GM23248 (cell line): ENCODE measurements at regions not wholly inside any gene's neighbourhood (a gene's known extent, or its start where the extent isn't known, plus 50 kb on each side); places are given as distances from the start of the nearest gene placed in this dataset.
"Not testable (repeated sequence)": the region's sequence is repeated elsewhere in the genome, so short reads cannot be mapped to it uniquely, and the experiment has no call there.

ENCODE experiments used
- DNase-seq: peaks from one replicate; pipeline ENCODE4 v3.0.0-alpha.2; 2015
- H2AFZ ChIP-seq: fragments of 200-600 bp; sonication (generic); 2 replicates; pipeline ENCODE4 v1.6.1; 2016; ENCODE audit warnings: antibody characterized with exemption
- H3F3A ChIP-seq: fragments of 200-600 bp; sonication (generic); 2 replicates; pipeline ENCODE4 v1.6.1; 2016; ENCODE audit warnings: mild to moderate bottlenecking, antibody characterized with exemption, mixed run types; ENCODE audit not compliant: insufficient read depth
- H3K27ac ChIP-seq: fragments of 200-600 bp; sonication (generic); 2 replicates; pipeline ENCODE4 v1.5.1; 2016; ENCODE audit warnings: mild to moderate bottlenecking
- H3K27me3 ChIP-seq: fragments of 200-600 bp; sonication (generic); replicated peaks from 2 replicates; pipeline ENCODE4 v1.6.1; 2016; ENCODE audit warnings: mild to moderate bottlenecking; ENCODE audit not compliant: insufficient read depth
- H3K36me3 ChIP-seq: fragments of 200-600 bp; sonication (generic); 2 replicates; pipeline ENCODE4 v1.6.1; 2016; ENCODE audit warnings: low read depth, mild to moderate bottlenecking
- H3K4me1 ChIP-seq: fragments of 200-600 bp; sonication (generic); 2 replicates; pipeline ENCODE4 v1.6.1; 2016; ENCODE audit warnings: mild to moderate bottlenecking; ENCODE audit not compliant: insufficient read depth
- H3K4me2 ChIP-seq: fragments of 200-600 bp; sonication (generic); one replicate; pipeline ENCODE4 v1.6.1; 2016; ENCODE audit warnings: mild to moderate bottlenecking; ENCODE audit not compliant: unreplicated experiment
- H3K4me3 ChIP-seq: fragments of 200-600 bp; sonication (generic); 2 replicates; pipeline ENCODE4 v1.5.1; 2016; ENCODE audit warnings: mild to moderate bottlenecking
- H3K79me2 ChIP-seq: fragments of 200-600 bp; sonication (generic); 2 replicates; pipeline ENCODE4 v1.6.1; 2016; ENCODE audit warnings: mild to moderate bottlenecking; ENCODE audit not compliant: insufficient read depth
- H3K9ac ChIP-seq: fragments of 200-600 bp; sonication (generic); 2 replicates; pipeline ENCODE4 v1.6.1; 2016; ENCODE audit warnings: mild to moderate bottlenecking
- H3K9me2 ChIP-seq: fragments of 200-600 bp; sonication (generic); 2 replicates; pipeline ENCODE4 v1.6.1; 2016; ENCODE audit warnings: mixed run types, mild to moderate bottlenecking, moderate library complexity; ENCODE audit not compliant: insufficient read depth
- H3K9me3 ChIP-seq: fragments of 200-600 bp; sonication (generic); one replicate; pipeline ENCODE4 v1.6.1; 2017; ENCODE audit warnings: low read depth
- H4K20me1 ChIP-seq: fragments of 200-600 bp; sonication (generic); 2 replicates; pipeline ENCODE4 v1.6.0; 2016; ENCODE audit not compliant: insufficient read depth
- EZH2 ChIP-seq: fragments of 200-600 bp; sonication (generic); IDR thresholded peaks from 2 replicates; pipeline ENCODE4 v1.6.1; 2018; ENCODE audit warnings: antibody characterized with exemption, mild to moderate bottlenecking; ENCODE audit not compliant: insufficient read depth, poor library complexity, severe bottlenecking
- EZH2phosphoT487 ChIP-seq: fragments of 200-600 bp; sonication (generic); IDR thresholded peaks from 2 replicates; pipeline ENCODE4 v1.6.1; 2018; ENCODE audit warnings: antibody characterized with exemption, moderate library complexity, mild to moderate bottlenecking, low read depth; ENCODE audit not compliant: insufficient read depth
- WGBS, 2 experiments: methylation state at CpG; one replicate each; pipeline ENCODE4 v1.1.6; 2015 to 2017; ENCODE audit warnings: low lambda C conversion rate in 2 of 2, low coverage in 1 of 2; ENCODE audit errors: missing lambda C conversion rate in 2 of 2; 5-methylcytosine and 5-hydroxymethylcytosine counted together
- in situ Hi-C: fragments of 300-500 bp; cut with MboI; formaldehyde crosslinking; loops from 2 replicates; pipeline ENCODE4 v1.15.0; 2020

- H3K27ac ChIP-seq = no peak overlapping the region
- DNase-seq = no peak
- no peak overlapping the region for H3K4me3 ChIP-seq
- H3K79me2 ChIP-seq = no peaks in the 10 kb centered on the region
- H3K9me3 ChIP-seq = no peaks in the 10 kb centered on the region
- no peaks in the 10 kb centered on the region for H3K9me2 ChIP-seq
- H3K36me3 ChIP-seq = no peaks in the 10 kb centered on the region
- no peak for TF ChIP-seq EZH2phosphoT487
- no peak for TF ChIP-seq EZH2
- WGBS, 2 experiments = 7 to 10% methylated on average over 4 of the region's 4 CpGs
- H3K9ac ChIP-seq = no peak overlapping the region
- H3K27me3 ChIP-seq = no peaks in the 10 kb centered on the region
- H3K4me2 ChIP-seq = no peak overlapping the region
- in situ Hi-C loops = no loop called here
- H3F3A ChIP-seq = no peaks in the 10 kb centered on the region
- no peaks in the 10 kb centered on the region for H4K20me1 ChIP-seq
- H2AFZ ChIP-seq = no peak overlapping the region
- no peaks in the 10 kb centered on the region for H3K4me1 ChIP-seq
Observed at GRCh38 chr7:97313900-97314299, 196.4 kb downstream of the SDHAF3 start.

- WGBS, 2 experiments = 0 to 11% methylated on average over 1 of the region's 1 CpG
- Histone ChIP-seq H3F3A (no peaks in the 10 kb centered on the region), H2AFZ (no peak overlapping the region), H4K20me1 (no peaks in the 10 kb centered on the region), H3K9ac (no peak overlapping the region), H3K27ac (no peak overlapping the region), H3K4me2 (no peak overlapping the region), H3K27me3 (no peaks in the 10 kb centered on the region), H3K4me1 (no peaks in the 10 kb centered on the region), H3K4me3 (no peak overlapping the region), H3K79me2 (no peaks in the 10 kb centered on the region), H3K9me3 (no peaks in the 10 kb centered on the region), H3K9me2 (no peaks in the 10 kb centered on the region), H3K36me3 (no peaks in the 10 kb centered on the region)
- no peak for DNase-seq
- in situ Hi-C loops = no loop called here
- TF ChIP-seq EZH2 = no peak
- TF ChIP-seq EZH2phosphoT487 = no peak
Observed at GRCh38 chr7:97317575-97317974, 200.1 kb downstream of the SDHAF3 start.

- in situ Hi-C loops, H3K79me2 ChIP-seq, H3K4me3 ChIP-seq, H3K9me2 ChIP-seq, H3K4me2 ChIP-seq, H4K20me1 ChIP-seq, H3K9me3 ChIP-seq, H2AFZ ChIP-seq, H3K36me3 ChIP-seq, H3F3A ChIP-seq, DNase-seq, H3K4me1 ChIP-seq, H3K27ac ChIP-seq, H3K9ac ChIP-seq, H3K27me3 ChIP-seq: not testable (repeated sequence)
- WGBS, 2 experiments = 22 to 23% methylated on average over 9 of the region's 9 CpGs
Observed at GRCh38 chr7:97329871-97330270, 212.4 kb downstream of the SDHAF3 start.

GRCh38 chr7:97337849-97338248 lies 220.4 kb downstream of the SDHAF3 start:
- Histone ChIP-seq H3K4me1 (no peaks in the 10 kb centered on the region), H3K27ac (no peak overlapping the region), H3K4me2 (no peak overlapping the region), H4K20me1 (no peaks in the 10 kb centered on the region), H3K36me3 (no peaks in the 10 kb centered on the region), H3K27me3 (no peaks in the 10 kb centered on the region), H2AFZ (no peak overlapping the region), H3K4me3 (no peak overlapping the region), H3K9me2 (no peaks in the 10 kb centered on the region), H3K9me3 (no peaks in the 10 kb centered on the region), H3K9ac (no peak overlapping the region), H3F3A (no peaks in the 10 kb centered on the region), H3K79me2 (no peaks in the 10 kb centered on the region)
- DNase-seq = no peak
- WGBS, 2 experiments = 20 to 40% methylated on average over 3 of the region's 3 CpGs
- TF ChIP-seq EZH2phosphoT487 = no peak
- no peak for TF ChIP-seq EZH2
- in situ Hi-C loops = no loop called here

- Histone ChIP-seq H3K4me1 (no peaks in the 10 kb centered on the region), H2AFZ (no peak overlapping the region), H3K27ac (no peak overlapping the region), H3F3A (no peaks in the 10 kb centered on the region), H3K27me3 (no peaks in the 10 kb centered on the region), H3K4me3 (no peak overlapping the region), H4K20me1 (no peaks in the 10 kb centered on the region), H3K79me2 (no peaks in the 10 kb centered on the region), H3K36me3 (no peaks in the 10 kb centered on the region), H3K9ac (no peak overlapping the region), H3K9me3 (no peaks in the 10 kb centered on the region), H3K9me2 (no peaks in the 10 kb centered on the region), H3K4me2 (no peak overlapping the region)
- in situ Hi-C loops = no loop called here
- TF ChIP-seq EZH2phosphoT487 (no peak), EZH2 (no peak)
- no peak for DNase-seq
- WGBS, 2 experiments = 16 to 19% methylated on average over 3 of the region's 3 CpGs
Observed at GRCh38 chr7:97342512-97342911, 225.0 kb downstream of the SDHAF3 start.
